PFSK-1 (cell line): ENCODE measurements at regions not wholly inside any gene's neighbourhood (a gene's known extent, or its start where the extent isn't known, plus 50 kb on each side); places are given as distances from the start of the nearest gene placed in this dataset.

ENCODE experiments used
- POLR2AphosphoS5 ChIP-seq: IDR thresholded peaks from 2 replicates; pipeline ENCODE4 v1.6.1; 2012; ENCODE audit warnings: low read depth, mild to moderate bottlenecking, control low read depth, low read length, moderate library complexity
- SIN3A ChIP-seq: IDR thresholded peaks from 2 replicates; pipeline ENCODE4 v1.6.1; 2012; ENCODE audit warnings: mild to moderate bottlenecking, low read length, moderate library complexity, borderline replicate concordance; ENCODE audit not compliant: insufficient read depth
- TAF1 ChIP-seq: IDR thresholded peaks from 2 replicates; pipeline ENCODE4 v1.6.1; 2012; ENCODE audit warnings: low read length, control low read depth, borderline replicate concordance; ENCODE audit not compliant: insufficient read depth

- TF ChIP-seq POLR2AphosphoS5 (no peak), TAF1 (no peak), SIN3A (no peak)
These were observed 72.4 kb upstream of the SLC66A3 start for GRCh38 chr2:11082880-11083279.
